ENCODE measurements at regions not wholly inside any gene's neighbourhood (a gene's known extent, or its start where the extent isn't known, plus 50 kb on each side); places are given as distances from the start of the nearest gene placed in this dataset.

GRCh38 chr22:34913826-34914225, 152.1 kb upstream of the ISX start:
- H3K27ac ChIP-seq (ENCODE audit: low read depth, low read length) = no peak overlapping the region
- BruUV-seq (replicated peaks) = no TSS peak
- DNase-seq (ENCODE audit: low read depth, low spot score) (no peak), ATAC-seq (no peak)
- H3K79me2 ChIP-seq (ENCODE audit: insufficient read depth, low read length) = no peaks in the 10 kb centered on the region
- H3K9me2 ChIP-seq (ENCODE audit: insufficient read depth) = no peaks in the 10 kb centered on the region
- ChIA-PET CTCF (no interaction called here), RAD21 (ENCODE audit: low non-redundant PET in 1 of 2, low total read pairs in 2 of 2, uncharacterized antibody in 2 of 2, unreplicated experiment in 2 of 2) (no interaction called here), POLR2A (no interaction called here)
- intact Hi-C loops (cut with micrococcal nuclease) = no loop called here
- no peak overlapping the region for H3K9ac ChIP-seq (ENCODE audit: low read length)
- TF ChIP-seq MAX (IDR thresholded peaks at IDR 0.05) (no peak), ATF3 (IDR thresholded peaks at IDR 0.05) (no peak), ZNF274 (IDR thresholded peaks at IDR 0.05; ENCODE audit: low read depth, low read length) (no peak), FOSL1 (IDR thresholded peaks at IDR 0.05; ENCODE audit: low read depth) (no peak), RAD21 (IDR thresholded peaks at IDR 0.05; ENCODE audit: low read depth) (no peak), YY1 (IDR thresholded peaks at IDR 0.05; ENCODE audit: extremely low read depth, insufficient replicate concordance, low read depth, low read length) (no peak), TCF7L2 (IDR thresholded peaks at IDR 0.05; ENCODE audit: borderline replicate concordance, extremely low read depth, insufficient read depth, insufficient read length) (no peak), ELF1 (IDR thresholded peaks at IDR 0.05; ENCODE audit: borderline replicate concordance, low read depth) (no peak), CEBPB (IDR thresholded peaks at IDR 0.05; ENCODE audit: low read depth) (no peak)
- H3K36me3 ChIP-seq (ENCODE audit: control insufficient read depth in 1 of 2, insufficient read depth in 2 of 2, low read length in 2 of 2) = no peaks in the 10 kb centered on the region
- H4K20me1 ChIP-seq (ENCODE audit: insufficient read depth) = no peaks in the 10 kb centered on the region
- H3K27me3 ChIP-seq (ENCODE audit: insufficient read depth, low read length) = peaks cover 7% of the 10 kb centered on the region; the same call in 1 of the 2 replicates
- no peaks in the 10 kb centered on the region for H3K9me3 ChIP-seq (ENCODE audit: control insufficient read depth in 1 of 2, insufficient read depth in 1 of 2, low read depth in 1 of 2, low read length in 2 of 2)
- H3K4me2 ChIP-seq (ENCODE audit: low read length) = no peak overlapping the region
- H3K4me1 ChIP-seq (ENCODE audit: control insufficient read depth in 1 of 2, insufficient read depth in 2 of 2, low read length in 2 of 2) = no peaks in the 10 kb centered on the region
- H2AFZ ChIP-seq (ENCODE audit: low read depth, low read length, poor library complexity, severe bottlenecking) = no peak overlapping the region
- H3K4me3 ChIP-seq (replicated peaks in 1 of 2; ENCODE audit: low read depth in 1 of 2, low read length in 2 of 2) = no peak overlapping the region

GRCh38 chr22:34914846-34915245, 151.1 kb upstream of the ISX start:
- Histone ChIP-seq H3K27ac (ENCODE audit: low read depth, low read length) (no peak overlapping the region), H2AFZ (ENCODE audit: low read depth, low read length, poor library complexity, severe bottlenecking) (no peak overlapping the region), H3K9ac (ENCODE audit: low read length) (no peak overlapping the region), H3K4me3 (replicated peaks in 1 of 2; ENCODE audit: low read depth in 1 of 2, low read length in 2 of 2) (no peak overlapping the region), H3K9me3 (ENCODE audit: control insufficient read depth in 1 of 2, insufficient read depth in 1 of 2, low read depth in 1 of 2, low read length in 2 of 2) (no peaks in the 10 kb centered on the region), H3K4me2 (ENCODE audit: low read length) (no peak overlapping the region), H3K9me2 (ENCODE audit: insufficient read depth) (no peaks in the 10 kb centered on the region), H3K4me1 (ENCODE audit: control insufficient read depth in 1 of 2, insufficient read depth in 2 of 2, low read length in 2 of 2) (no peaks in the 10 kb centered on the region), H3K27me3 (ENCODE audit: insufficient read depth, low read length) (peaks cover 7% of the 10 kb centered on the region; the same call in 1 of the 2 replicates), H3K36me3 (ENCODE audit: control insufficient read depth in 1 of 2, insufficient read depth in 2 of 2, low read length in 2 of 2) (no peaks in the 10 kb centered on the region), H3K79me2 (ENCODE audit: insufficient read depth, low read length) (no peaks in the 10 kb centered on the region), H4K20me1 (ENCODE audit: insufficient read depth) (no peaks in the 10 kb centered on the region)
- ChIA-PET CTCF (no interaction called here), RAD21 (ENCODE audit: low non-redundant PET in 1 of 2, low total read pairs in 2 of 2, uncharacterized antibody in 2 of 2, unreplicated experiment in 2 of 2) (no interaction called here), POLR2A (no interaction called here)
- no peak for ATAC-seq
- TF ChIP-seq EZH2phosphoT487 (IDR thresholded peaks at IDR 0.05; ENCODE audit: borderline replicate concordance) (no peak), ZNF274 (IDR thresholded peaks at IDR 0.05; ENCODE audit: low read depth, low read length) (no peak), ZFX (IDR thresholded peaks at IDR 0.05) (no peak), SP1 (IDR thresholded peaks at IDR 0.05; ENCODE audit: low read depth) (no peak), CEBPB (IDR thresholded peaks at IDR 0.05; ENCODE audit: low read depth) (no peak), YY1 (IDR thresholded peaks at IDR 0.05; ENCODE audit: extremely low read depth, insufficient replicate concordance, low read depth, low read length) (no peak), ELF1 (IDR thresholded peaks at IDR 0.05; ENCODE audit: borderline replicate concordance, low read depth) (no peak), POLR2A (IDR thresholded peaks at IDR 0.05; ENCODE audit: borderline replicate concordance, extremely low read depth, insufficient read depth, insufficient read length) (no peak), REST (IDR thresholded peaks at IDR 0.05; ENCODE audit: low read depth) (no peak), EGR1 (IDR thresholded peaks at IDR 0.05; ENCODE audit: low read depth) (no peak), FOSL1 (IDR thresholded peaks at IDR 0.05; ENCODE audit: low read depth) (no peak)
- DNase-seq (ENCODE audit: low read depth, low spot score) = no peak
- BruUV-seq (replicated peaks) = no TSS peak
- intact Hi-C loops (cut with micrococcal nuclease) = no loop called here
